Liver (tissue), 6 donors: ENCODE measurements at regions not wholly inside any gene's neighbourhood (a gene's known extent, or its start where the extent isn't known, plus 50 kb on each side); places are given as distances from the start of the nearest gene placed in this dataset.
"Not testable (repeated sequence)": the region's sequence is repeated elsewhere in the genome, so short reads cannot be mapped to it uniquely, and the experiment has no call there.

ENCODE experiments used
- DNase-seq: peaks from one replicate; pipeline ENCODE4 v3.0.0-alpha.2; 2017; ENCODE audit warnings: low spot score
- H3K27ac ChIP-seq, 2 donors: one replicate each; pipeline ENCODE4 v1.7.0; 2013; ENCODE audit warnings: inconsistent platforms in 2 of 2, low read length in 2 of 2, control low read depth in 1 of 2, low read depth in 1 of 2, mild to moderate bottlenecking in 1 of 2
- H3K27me3 ChIP-seq, 4 donors: one replicate each; pipeline versions ENCODE4 v1.6.1 to v1.7.0; 2013; ENCODE audit warnings: low read length in 3 of 4, inconsistent platforms in 1 of 4, mild to moderate bottlenecking in 1 of 4, moderate library complexity in 1 of 4; ENCODE audit not compliant: control insufficient read depth in 4 of 4, insufficient read depth in 4 of 4
- H3K36me3 ChIP-seq, 4 donors: one replicate each; pipeline versions ENCODE4 v1.6.1 to v1.7.0; 2013; ENCODE audit warnings: low read length in 3 of 4, mild to moderate bottlenecking in 3 of 4, low read depth in 1 of 4, moderate library complexity in 1 of 4; ENCODE audit not compliant: control insufficient read depth in 4 of 4, insufficient read depth in 3 of 4
- H3K4me1 ChIP-seq, 4 donors: one replicate each; pipeline versions ENCODE4 v1.6.1 to v1.7.0; 2013; ENCODE audit warnings: low read length in 3 of 4, mild to moderate bottlenecking in 3 of 4, moderate library complexity in 1 of 4; ENCODE audit not compliant: control insufficient read depth in 4 of 4, insufficient read depth in 4 of 4
- H3K4me3 ChIP-seq, 3 donors: one replicate each; pipeline versions ENCODE4 v1.6.1 to v1.7.0; 2013; ENCODE audit warnings: low read length in 3 of 3, control low read depth in 1 of 3, low read depth in 1 of 3, mild to moderate bottlenecking in 1 of 3
- H3K9ac ChIP-seq, 2 donors: one replicate each; pipeline ENCODE4 v1.7.0; 2013; ENCODE audit warnings: low read length in 2 of 2, mild to moderate bottlenecking in 2 of 2, moderate library complexity in 2 of 2, control low read depth in 1 of 2, low read depth in 1 of 2
- H3K9me3 ChIP-seq, 4 donors: one replicate each; pipeline versions ENCODE4 v1.6.1 to v1.7.0; 2013; ENCODE audit warnings: low read length in 3 of 4; ENCODE audit not compliant: control insufficient read depth in 4 of 4
- WGBS: extraction: QIAGEN DNeasy Blood & Tissue Kit; methylation state at CpG from one replicate; pipeline ENCODE4 v1.1.7; 2013; 5-methylcytosine and 5-hydroxymethylcytosine counted together
- donor health status: healthy.
- donor health status: healthy.
- donor health status: healthy.

DNA sequence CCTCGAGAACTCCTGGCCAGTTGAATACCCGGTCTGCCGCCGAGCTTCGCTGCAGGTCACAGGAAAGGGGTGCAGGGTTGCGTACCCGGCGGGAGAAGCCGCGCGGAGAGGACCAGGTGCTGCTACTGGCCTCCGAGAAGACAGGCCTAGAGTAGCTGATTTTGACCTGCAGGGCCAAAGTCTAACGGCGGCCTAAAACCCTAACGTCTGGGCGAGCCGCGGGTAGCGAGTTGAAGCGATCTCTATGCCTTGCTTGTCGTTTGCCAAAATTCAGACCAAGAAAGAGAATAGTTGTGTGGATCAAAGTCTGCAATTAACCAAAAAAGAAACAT lies 133.2 kb downstream of the FAM72C start:
- not testable (repeated sequence) for H3K27me3 ChIP-seq, H3K9me3 ChIP-seq, H3K4me1 ChIP-seq, H3K4me3 ChIP-seq, H3K27ac ChIP-seq, H3K9ac ChIP-seq, DNase-seq, H3K36me3 ChIP-seq
- whole genome bisulfite sequencing = 14% methylated on average over 1 of the region's 21 CpGs

DNA sequence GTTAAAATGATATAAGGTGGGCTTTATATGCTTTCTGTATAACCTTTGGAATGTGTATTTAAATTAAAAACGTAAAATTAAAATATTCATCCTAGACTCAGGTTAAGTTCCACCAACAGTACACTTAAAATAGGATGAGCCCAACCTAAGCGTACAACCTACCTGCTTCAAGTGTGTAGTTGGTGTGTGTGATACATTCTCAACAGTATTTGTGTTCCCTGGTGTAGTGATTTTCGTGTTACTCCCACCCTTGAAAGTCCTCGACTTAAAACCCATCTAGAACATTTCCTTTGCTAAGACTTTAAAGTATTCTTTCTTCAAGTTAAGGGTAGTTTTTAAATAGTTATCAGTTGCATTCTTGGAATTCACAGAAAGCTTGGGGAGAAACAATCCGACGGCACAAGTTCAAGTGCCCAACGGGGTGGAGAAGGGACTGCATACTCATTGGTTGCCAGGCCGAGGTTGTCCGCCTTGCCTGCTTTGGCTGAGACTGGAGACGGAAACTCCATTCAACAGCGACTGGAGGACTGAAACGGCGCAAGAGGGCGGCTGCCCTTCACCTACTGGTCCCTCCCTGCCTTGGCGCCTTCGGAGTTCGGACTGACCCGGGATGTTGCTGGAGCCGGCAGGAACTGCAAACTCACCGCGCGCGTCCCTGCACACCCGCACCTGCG lies 133.7 kb downstream of the FAM72C start:
- DNase-seq, H3K27me3 ChIP-seq, H3K27ac ChIP-seq, H3K4me1 ChIP-seq, H3K9me3 ChIP-seq, H3K36me3 ChIP-seq, H3K4me3 ChIP-seq, H3K9ac ChIP-seq: not testable (repeated sequence)
- 18% methylated on average over 25 of the region's 25 CpGs for WGBS

DNA sequence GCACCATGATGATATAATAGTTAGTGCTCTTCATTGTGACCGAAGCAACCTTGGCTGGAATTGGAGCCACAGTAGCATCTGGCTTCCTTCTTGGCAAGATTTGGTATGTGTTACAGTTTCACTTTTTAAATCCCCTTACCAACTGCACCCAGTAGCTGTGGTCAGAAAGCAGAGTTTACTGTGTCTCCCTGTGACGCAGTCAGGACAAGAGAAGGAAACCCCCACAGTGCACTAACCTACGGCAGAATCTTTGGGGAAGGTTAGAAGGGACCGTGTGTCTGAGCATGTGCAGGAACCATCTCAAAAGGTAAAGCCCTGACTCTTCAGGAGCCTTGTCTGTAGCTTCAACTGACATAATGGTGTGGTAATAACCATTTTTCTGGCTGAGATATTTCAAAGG lies 138.4 kb downstream of the FAM72C start:
- not testable (repeated sequence) for H3K36me3 ChIP-seq, H3K4me1 ChIP-seq, H3K27me3 ChIP-seq, H3K9ac ChIP-seq, DNase-seq, H3K27ac ChIP-seq, H3K4me3 ChIP-seq, H3K9me3 ChIP-seq
- no CpG with 5 or more reads among the region's 4 CpGs for WGBS

DNA sequence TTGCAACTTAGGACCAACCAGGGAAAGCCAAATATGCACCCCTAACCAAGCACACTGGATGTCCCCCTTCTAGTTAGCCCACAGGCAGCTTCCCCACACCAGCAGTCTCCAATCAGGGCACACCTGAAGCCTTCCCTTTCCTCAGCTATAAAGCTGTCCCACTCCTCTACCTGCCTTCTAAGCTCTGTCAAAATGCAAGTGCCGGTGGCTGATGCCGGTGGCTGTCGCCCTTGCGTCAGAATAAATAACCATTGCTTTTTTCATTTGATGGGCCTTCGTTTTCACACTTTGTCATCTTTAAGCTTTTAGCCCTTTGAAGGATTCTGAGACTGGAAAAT lies 139.4 kb downstream of the FAM72C start:
- not testable (repeated sequence) for H3K27ac ChIP-seq, H3K4me3 ChIP-seq, H3K27me3 ChIP-seq, DNase-seq, H3K36me3 ChIP-seq, H3K9ac ChIP-seq, H3K9me3 ChIP-seq, H3K4me1 ChIP-seq
- 84% methylated on average over 5 of the region's 5 CpGs for WGBS

DNA sequence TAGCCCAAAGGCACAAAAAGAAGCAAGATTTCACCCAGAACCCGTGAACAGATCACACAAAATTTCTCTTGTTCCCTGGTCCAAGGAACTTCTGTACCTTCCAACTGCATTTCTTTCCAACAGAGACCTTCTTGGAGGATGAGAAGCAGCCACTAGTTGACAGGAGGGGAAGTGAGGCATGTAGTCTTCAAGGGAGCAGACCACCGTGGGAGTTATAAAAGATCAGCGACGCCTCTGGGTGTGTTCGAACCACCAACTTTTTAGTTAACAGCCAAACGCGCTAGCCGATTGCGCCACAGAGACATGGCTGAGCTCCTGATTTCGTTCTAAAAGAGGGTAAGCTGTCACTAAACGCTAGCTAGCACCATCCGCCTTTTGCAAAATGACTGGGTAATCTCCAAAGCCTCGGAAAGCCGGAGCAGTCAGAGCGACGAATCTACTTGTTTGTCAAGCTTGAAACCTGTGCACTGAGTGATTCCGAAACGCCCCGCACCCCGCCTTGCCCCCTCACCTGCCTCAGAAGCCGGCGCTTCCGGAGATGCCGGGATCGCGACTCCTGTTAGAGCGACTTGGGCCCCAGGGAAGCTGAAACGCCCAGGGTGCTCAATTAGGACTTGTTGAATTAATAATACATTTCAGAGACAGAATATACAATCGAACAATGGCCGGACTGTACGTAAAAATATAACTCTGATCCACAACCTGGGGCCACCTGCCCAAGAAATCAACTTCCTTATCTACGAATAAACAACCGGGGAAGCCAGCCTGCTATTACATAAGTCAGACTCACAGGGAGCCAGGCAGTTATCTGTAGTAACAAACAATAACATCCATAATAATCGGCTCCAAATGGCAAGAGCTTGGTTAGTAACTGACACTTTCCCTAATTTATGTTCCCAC lies 140.1 kb downstream of the FAM72C start:
- 15% methylated on average over 34 of the region's 34 CpGs for WGBS
- DNase-seq, H3K4me1 ChIP-seq, H3K27ac ChIP-seq, H3K9ac ChIP-seq, H3K9me3 ChIP-seq, H3K36me3 ChIP-seq, H3K27me3 ChIP-seq, H3K4me3 ChIP-seq: not testable (repeated sequence)

DNA sequence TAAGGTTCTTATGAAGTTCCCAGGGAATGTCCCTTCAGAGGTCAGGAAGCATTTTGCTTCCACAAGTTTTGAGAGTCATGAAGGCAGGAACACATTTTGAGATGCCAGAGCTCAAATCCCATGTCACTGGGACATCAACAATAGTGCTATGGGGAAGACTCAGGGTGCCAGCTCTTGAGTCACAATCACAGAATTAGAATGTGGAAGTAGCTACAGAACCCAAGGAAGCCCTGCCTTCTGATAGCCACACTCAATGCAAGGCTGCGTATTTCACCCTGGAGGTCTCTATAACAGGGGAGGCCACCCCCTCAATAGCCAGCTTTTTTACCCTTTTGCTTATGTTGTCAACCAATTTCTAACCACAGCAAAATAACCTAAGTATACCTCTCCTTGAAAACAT lies 145.6 kb downstream of the FAM72C start:
- not testable (repeated sequence) for H3K9me3 ChIP-seq, H3K9ac ChIP-seq, H3K36me3 ChIP-seq, DNase-seq, H3K27ac ChIP-seq, H3K4me3 ChIP-seq, H3K4me1 ChIP-seq, H3K27me3 ChIP-seq
- WGBS = no CpG with 5 or more reads among the region's 1 CpG

DNA sequence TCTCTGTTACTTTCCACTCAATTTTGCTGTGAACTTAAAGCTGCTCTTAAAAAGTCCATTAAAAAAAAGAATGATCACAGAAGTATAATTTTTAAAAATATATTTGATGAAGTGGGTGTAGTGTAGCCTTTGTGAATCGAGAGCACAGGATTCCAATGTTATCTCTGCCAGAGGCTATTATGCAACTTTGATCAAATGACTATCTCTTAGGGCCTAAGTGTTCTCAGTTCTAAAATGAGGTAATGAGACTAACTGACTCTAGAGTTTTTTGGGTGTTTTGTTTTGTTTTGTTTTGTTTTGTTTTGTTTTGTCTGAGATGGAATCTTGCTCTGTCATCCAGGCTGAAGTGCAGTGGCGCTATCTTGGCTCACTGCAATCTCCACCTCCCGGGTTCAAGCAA lies 147.5 kb downstream of the FAM72C start:
- DNase-seq, H3K36me3 ChIP-seq, H3K27ac ChIP-seq, H3K9ac ChIP-seq, H3K4me3 ChIP-seq, H3K27me3 ChIP-seq, H3K4me1 ChIP-seq, H3K9me3 ChIP-seq: not testable (repeated sequence)
- WGBS = 70% methylated on average over 2 of the region's 3 CpGs

DNA sequence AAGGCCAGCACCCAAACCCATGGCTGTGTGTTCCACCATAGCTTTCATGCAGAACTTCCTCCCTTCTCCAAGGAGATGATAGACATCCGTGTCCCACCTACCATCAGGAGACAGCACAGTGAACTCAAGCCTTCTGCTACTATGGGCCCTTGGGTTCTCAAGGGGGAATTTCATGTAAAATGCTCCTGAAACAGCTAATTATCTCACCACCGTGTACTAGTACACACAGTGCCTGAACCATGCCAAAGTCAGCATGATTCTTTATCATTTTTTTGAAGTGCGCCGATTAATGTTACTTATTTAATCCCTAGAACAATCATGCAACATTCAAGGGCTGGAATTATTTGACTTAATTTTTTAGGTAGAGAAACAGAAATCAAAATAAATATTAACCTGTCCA lies 151.7 kb downstream of the FAM72C start:
- not testable (repeated sequence) for H3K36me3 ChIP-seq, H3K9me3 ChIP-seq, DNase-seq, H3K27ac ChIP-seq, H3K9ac ChIP-seq, H3K4me1 ChIP-seq, H3K4me3 ChIP-seq, H3K27me3 ChIP-seq
- no CpG with 5 or more reads among the region's 4 CpGs for WGBS
